Esophagus muscularis mucosa (tissue), 4 donors: ENCODE measurements at regions not wholly inside any gene's neighbourhood (a gene's known extent, or its start where the extent isn't known, plus 50 kb on each side); places are given as distances from the start of the nearest gene placed in this dataset.

Experiments used
- DNase-seq: peaks from one replicate; pipeline ENCODE4 v3.0.0-alpha.2; 2017; ENCODE audit errors: extremely low spot score
- H3K27ac ChIP-seq, 4 donors: fragments of 200-600 bp; sonication (generic); replicated peaks in 1 of 4; 1 replicate in 3 of 4; 2 replicates in 1 of 4; pipeline ENCODE4 v1.5.1; 2016 to 2019; ENCODE audit warnings: mild to moderate bottlenecking in 1 of 4
- H3K27me3 ChIP-seq, 4 donors: fragments of 200-600 bp; sonication (generic); one replicate each; pipeline versions ENCODE4 v1.5.1 to v1.6.0; 2016 to 2019
- H3K36me3 ChIP-seq, 4 donors: fragments of 200-600 bp; sonication (generic); one replicate each; pipeline ENCODE4 v1.5.1; 2016 to 2019
- H3K4me1 ChIP-seq, 4 donors: fragments of 200-600 bp; sonication (generic); one replicate each; pipeline ENCODE4 v1.5.1; 2016 to 2019
- H3K4me3 ChIP-seq, 4 donors: fragments of 200-600 bp; sonication (generic); 1 replicate in 2 of 4; 2 replicates in 2 of 4; pipeline ENCODE4 v1.5.1; 2016 to 2019; ENCODE audit warnings: mild to moderate bottlenecking in 4 of 4, moderate library complexity in 1 of 4
- H3K9me3 ChIP-seq, 4 donors: fragments of 200-600 bp; sonication (generic); 1 replicate in 3 of 4; 2 replicates in 1 of 4; pipeline ENCODE4 v1.5.1; 2016 to 2019
- CTCF ChIP-seq, 3 experiments: fragments of 200-600 bp in 2 of 3; fragments of 450-650 bp in 1 of 3; sonication (generic) in 2 of 3; IDR thresholded peaks; one replicate each; pipeline ENCODE4 v1.5.1; 2017 to 2019; ENCODE audit warnings: antibody characterized with exemption in 3 of 3, mild to moderate bottlenecking in 2 of 3, moderate library complexity in 1 of 3
- EP300 ChIP-seq: sonication (generic); formaldehyde crosslinking; IDR thresholded peaks from one replicate; pipeline ENCODE4 v1.6.1; 2017; ENCODE audit warnings: antibody characterized with exemption
- POLR2A ChIP-seq: fragments of 450-650 bp; IDR thresholded peaks from one replicate; pipeline ENCODE4 v1.6.1; 2017; ENCODE audit warnings: antibody characterized with exemption, moderate library complexity, mild to moderate bottlenecking, low read depth
- POLR2AphosphoS5 ChIP-seq, 2 donors: sonication (generic); formaldehyde crosslinking; IDR thresholded peaks; one replicate each; pipeline ENCODE4 v1.6.1; 2017; ENCODE audit warnings: antibody characterized with exemption in 2 of 2
- WGBS: methylation state at CpG from one replicate; pipeline ENCODE4 v1.1.5; 2018; 5-methylcytosine and 5-hydroxymethylcytosine counted together
- intact Hi-C: fragments of 100-400 bp; cut with DNase I; formaldehyde crosslinking; loops from one replicate; pipeline ENCODE4 v1.15.1; 2023

- no peak for DNase-seq
- no peaks in the 10 kb centered on the region for H3K36me3 ChIP-seq
- WGBS: 68% methylated on average over 5 of the region's 5 CpGs
- no peaks in the 10 kb centered on the region for H3K27me3 ChIP-seq
- no peak overlapping the region for H3K27ac ChIP-seq
- no peak for TF ChIP-seq POLR2AphosphoS5 (IDR thresholded peaks at IDR 0.05)
- no peak for TF ChIP-seq CTCF (IDR thresholded peaks at IDR 0.05)
- no peak for TF ChIP-seq POLR2A
- no peaks in the 10 kb centered on the region for H3K4me1 ChIP-seq
- intact Hi-C loops: no loop called here
- no peaks in the 10 kb centered on the region for H3K9me3 ChIP-seq
- H3K4me3 ChIP-seq: no peak overlapping the region
These were observed 860.8 kb downstream of the BRINP3 start for GRCh38 chr1:189616893-189617292.

GRCh38 chr1:189619682-189620332 is 857.9 kb downstream of the BRINP3 start:
- no peak for DNase-seq
- H3K4me1 ChIP-seq: no peaks in the 10 kb centered on the region
- H3K4me3 ChIP-seq: no peak overlapping the region
- no peaks in the 10 kb centered on the region for H3K36me3 ChIP-seq
- 63% methylated on average over 3 of the region's 3 CpGs for WGBS
- no peak overlapping the region for H3K27ac ChIP-seq
- TF ChIP-seq POLR2A: no peak
- TF ChIP-seq CTCF (IDR thresholded peaks at IDR 0.05): no peak
- TF ChIP-seq POLR2AphosphoS5 (IDR thresholded peaks at IDR 0.05): no peak
- H3K9me3 ChIP-seq: no peaks in the 10 kb centered on the region
- no peaks in the 10 kb centered on the region for H3K27me3 ChIP-seq
- intact Hi-C loops: no loop called here

- Histone ChIP-seq H3K27ac (no peak overlapping the region), H3K4me1 (no peaks in the 10 kb centered on the region), H3K27me3 (no peaks in the 10 kb centered on the region), H3K36me3 (no peaks in the 10 kb centered on the region), H3K9me3 (no peaks in the 10 kb centered on the region), H3K4me3 (no peak overlapping the region)
- intact Hi-C loops: no loop called here
- 90% methylated on average over 2 of the region's 2 CpGs for WGBS
- TF ChIP-seq EP300: no peak
- no peak for TF ChIP-seq POLR2A
- no peak for TF ChIP-seq POLR2AphosphoS5 (IDR thresholded peaks at IDR 0.05)
- no peak for TF ChIP-seq CTCF (IDR thresholded peaks at IDR 0.05)
- DNase-seq: no peak
These were observed 857.2 kb downstream of the BRINP3 start for GRCh38 chr1:189620471-189620870.

GRCh38 chr1:189623336-189623735 is 854.3 kb downstream of the BRINP3 start:
- no peaks in the 10 kb centered on the region for H3K36me3 ChIP-seq
- H3K27ac ChIP-seq: no peak overlapping the region
- no peaks in the 10 kb centered on the region for H3K9me3 ChIP-seq
- DNase-seq: no peak
- intact Hi-C loops: no loop called here
- H3K27me3 ChIP-seq: no peaks in the 10 kb centered on the region
- TF ChIP-seq EP300 (no peak), POLR2AphosphoS5 (IDR thresholded peaks at IDR 0.05) (no peak), CTCF (IDR thresholded peaks at IDR 0.05) (no peak), POLR2A (no peak)
- no peak overlapping the region for H3K4me3 ChIP-seq
- WGBS: 90% methylated on average over 2 of the region's 2 CpGs
- H3K4me1 ChIP-seq: no peaks in the 10 kb centered on the region

- DNase-seq: no peak
- H3K27me3 ChIP-seq: no peaks in the 10 kb centered on the region
- no peaks in the 10 kb centered on the region for H3K9me3 ChIP-seq
- TF ChIP-seq EP300: no peak
- TF ChIP-seq CTCF (IDR thresholded peaks at IDR 0.05): no peak
- TF ChIP-seq POLR2AphosphoS5 (IDR thresholded peaks at IDR 0.05): no peak
- no peak for TF ChIP-seq POLR2A
- H3K27ac ChIP-seq: no peak overlapping the region
- WGBS: 84% methylated on average over 2 of the region's 2 CpGs
- no peaks in the 10 kb centered on the region for H3K36me3 ChIP-seq
- intact Hi-C loops: no loop called here
- H3K4me1 ChIP-seq: no peaks in the 10 kb centered on the region
- no peak overlapping the region for H3K4me3 ChIP-seq
These were observed 850.2 kb downstream of the BRINP3 start for GRCh38 chr1:189627427-189627826.
